ENCODE measurements at regions not wholly inside any gene's neighbourhood (a gene's known extent, or its start where the extent isn't known, plus 50 kb on each side); places are given as distances from the start of the nearest gene placed in this dataset.

DNA sequence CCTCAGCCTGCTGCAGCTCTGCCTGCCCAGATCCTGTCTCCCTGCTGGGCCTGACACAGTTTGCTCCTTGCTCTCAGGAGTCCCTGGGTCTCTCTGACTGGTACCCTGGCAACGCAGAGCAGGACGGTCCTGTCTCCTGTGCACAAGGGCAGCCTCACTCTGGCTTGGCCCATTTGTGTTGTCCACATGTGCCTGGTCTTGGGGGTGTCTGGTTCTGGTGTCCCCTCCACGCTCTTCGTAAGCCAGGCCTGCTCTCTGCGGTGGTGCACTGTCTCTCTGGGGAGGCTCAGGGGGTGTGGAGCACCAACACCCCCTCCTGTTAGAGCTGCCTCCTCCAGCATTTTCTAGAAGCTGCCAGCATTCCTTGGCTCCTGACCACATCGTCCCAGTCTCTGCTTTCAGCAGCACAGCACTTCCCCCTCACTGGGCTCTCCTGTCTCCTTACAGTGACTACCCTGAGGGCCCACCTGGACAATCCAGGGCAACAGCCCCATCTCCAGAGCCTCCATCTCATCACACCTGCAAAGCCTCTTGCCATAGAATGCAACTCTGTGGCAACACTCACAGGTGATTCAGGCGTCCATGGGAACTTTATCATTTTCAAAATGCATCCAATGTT is 235.6 kb upstream of the HS6ST1 start:
- intact Hi-C loops (cut with DNase I): no loop called here

DNA sequence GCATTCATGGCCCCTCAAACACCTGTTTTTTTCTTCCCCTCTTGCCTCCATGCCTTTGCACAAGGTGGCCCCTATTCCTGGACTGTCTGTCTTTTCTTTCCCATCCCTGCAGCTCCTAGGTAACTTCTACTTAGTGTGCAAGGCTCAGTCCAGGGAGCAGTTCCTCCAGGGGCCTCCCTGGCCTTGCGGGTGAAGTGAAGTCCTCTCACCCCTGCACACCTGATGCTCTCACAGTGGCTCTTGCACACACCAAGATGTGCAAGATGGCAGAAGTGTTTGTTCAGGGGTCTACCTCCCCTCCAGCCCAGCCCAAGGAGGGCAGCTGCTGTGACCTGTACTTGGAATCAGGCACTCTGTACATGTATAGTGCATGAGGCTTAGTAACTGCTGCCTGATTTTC is 236.8 kb upstream of the HS6ST1 start:
- intact Hi-C loops (cut with DNase I): no loop called here
- no peak for DNase-seq (ENCODE audit: low spot score)

More for the DNA sequence above, 235.6 kb upstream of the HS6ST1 start:
- no peak for DNase-seq (ENCODE audit: low spot score)

DNA sequence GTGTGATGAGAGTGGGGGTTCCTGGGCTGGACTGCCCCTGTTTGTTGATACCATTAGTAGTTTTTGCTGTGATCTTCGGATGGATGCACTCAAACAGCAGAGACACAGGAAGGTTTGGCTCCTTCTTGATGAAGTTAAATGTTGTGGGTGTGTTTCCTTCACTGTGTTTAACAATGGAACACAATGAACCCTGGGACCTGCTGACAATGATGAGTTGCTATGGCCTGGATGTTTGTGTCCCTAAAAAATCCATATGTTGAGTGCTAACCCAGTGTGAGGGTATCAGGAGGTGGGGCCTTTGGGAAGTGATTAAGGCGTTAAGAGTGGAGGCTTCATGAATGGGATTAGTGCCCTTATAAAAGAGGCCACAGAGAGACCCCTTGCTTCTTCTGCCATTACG is 237.4 kb upstream of the HS6ST1 start:
- no peak for DNase-seq (ENCODE audit: low spot score)
- intact Hi-C loops (cut with DNase I): no loop called here

- intact Hi-C loops (cut with DNase I): no loop called here
- DNase-seq (ENCODE audit: low spot score): no peak
These were observed 238.0 kb upstream of the HS6ST1 start for GRCh38 chr2:128556633-128557032.

DNA sequence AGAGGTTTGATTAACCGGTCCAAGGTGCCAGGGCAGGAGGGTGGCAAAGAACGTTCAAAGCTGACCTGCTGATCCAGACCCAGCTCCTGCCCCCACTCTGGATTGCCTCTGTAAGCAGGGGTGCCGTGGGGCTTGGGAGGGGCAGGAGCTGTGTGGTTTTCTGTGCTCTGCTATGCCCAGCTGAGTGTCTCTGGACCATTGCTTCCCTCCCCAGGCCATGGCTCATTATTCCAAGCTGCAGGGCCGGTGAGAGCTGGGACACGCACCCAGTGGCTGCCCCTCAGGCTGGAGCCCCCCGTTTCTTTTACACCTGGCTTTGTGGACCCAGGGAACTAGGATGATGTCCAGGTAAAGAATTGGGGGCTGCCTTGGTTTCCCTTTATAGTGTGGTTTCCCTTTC is 238.4 kb upstream of the HS6ST1 start:
- intact Hi-C loops (cut with DNase I): no loop called here
- no peak for DNase-seq (ENCODE audit: low spot score)

DNA sequence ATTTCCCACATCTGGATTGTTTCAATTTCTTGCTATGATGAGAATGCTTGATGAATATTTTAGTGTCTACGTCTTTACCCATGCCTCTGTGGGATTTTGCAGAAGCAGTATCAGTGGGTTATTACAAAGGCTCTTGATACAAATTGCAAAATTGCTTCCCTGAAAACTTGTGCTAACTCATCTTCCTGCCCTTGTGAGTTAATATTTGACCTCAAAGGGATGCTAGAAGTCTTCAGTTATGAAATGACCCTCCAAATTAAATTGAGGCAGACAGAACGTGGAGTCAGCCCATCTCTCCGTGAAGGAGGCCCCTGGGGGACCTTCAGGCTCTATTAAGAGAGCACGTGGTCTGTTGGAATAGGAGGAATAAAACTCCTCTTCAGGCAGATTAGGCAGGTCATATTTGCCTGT is 239.2 kb upstream of the HS6ST1 start:
- intact Hi-C loops (cut with DNase I): no loop called here

GRCh38 chr2:128558441-128558840 is 239.8 kb upstream of the HS6ST1 start:
- no peak for DNase-seq (ENCODE audit: low spot score)
- intact Hi-C loops (cut with DNase I): no loop called here

More for the DNA sequence above, 239.2 kb upstream of the HS6ST1 start:
- DNase-seq (ENCODE audit: low spot score): no peak

GRCh38 chr2:128558895-128559532 is 240.3 kb upstream of the HS6ST1 start:
- peak; percentile 24 for DNase-seq (ENCODE audit: low spot score)
- intact Hi-C loops (cut with DNase I): no loop called here

- intact Hi-C loops (cut with DNase I): no loop called here
- DNase-seq (ENCODE audit: low spot score): peak; percentile 56
These were observed 241.2 kb upstream of the HS6ST1 start for GRCh38 chr2:128559533-128560515.

- intact Hi-C loops (cut with DNase I): no loop called here
- peak; percentile 10 for DNase-seq (ENCODE audit: low spot score)
These were observed 242.1 kb upstream of the HS6ST1 start for GRCh38 chr2:128560718-128561117.

- intact Hi-C loops (cut with DNase I): no loop called here
- DNase-seq (ENCODE audit: low spot score): no peak
These were observed 244.0 kb upstream of the HS6ST1 start for GRCh38 chr2:128562471-128563347.

- DNase-seq (ENCODE audit: low spot score): peak; percentile 80
- intact Hi-C loops (cut with DNase I): no loop called here
These were observed 244.7 kb upstream of the HS6ST1 start for GRCh38 chr2:128563348-128563687.

GRCh38 chr2:128564131-128564530 is 245.5 kb upstream of the HS6ST1 start:
- no peak for DNase-seq (ENCODE audit: low spot score)
- intact Hi-C loops (cut with DNase I): no loop called here

DNA sequence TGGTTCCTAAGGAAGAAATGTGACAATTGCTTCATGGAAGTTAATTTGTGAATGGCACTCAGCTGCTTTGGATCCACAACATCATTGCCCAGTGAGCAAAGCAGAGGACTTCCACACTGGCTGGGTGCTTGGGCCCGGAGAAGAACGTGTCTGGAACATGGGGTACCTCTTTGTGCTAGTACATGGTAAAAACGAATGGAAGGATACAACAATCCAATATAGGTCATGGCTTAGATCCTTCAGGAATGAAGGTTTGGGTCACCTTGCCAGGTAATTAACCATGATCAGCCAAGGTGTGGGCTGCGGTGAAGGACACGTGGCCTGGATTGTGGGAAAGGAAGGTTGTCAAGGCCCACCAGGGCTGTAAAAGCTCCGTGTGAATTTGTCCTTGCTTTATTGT is 245.9 kb upstream of the HS6ST1 start:
- intact Hi-C loops (cut with DNase I): no loop called here
- DNase-seq (ENCODE audit: low spot score): no peak

DNA sequence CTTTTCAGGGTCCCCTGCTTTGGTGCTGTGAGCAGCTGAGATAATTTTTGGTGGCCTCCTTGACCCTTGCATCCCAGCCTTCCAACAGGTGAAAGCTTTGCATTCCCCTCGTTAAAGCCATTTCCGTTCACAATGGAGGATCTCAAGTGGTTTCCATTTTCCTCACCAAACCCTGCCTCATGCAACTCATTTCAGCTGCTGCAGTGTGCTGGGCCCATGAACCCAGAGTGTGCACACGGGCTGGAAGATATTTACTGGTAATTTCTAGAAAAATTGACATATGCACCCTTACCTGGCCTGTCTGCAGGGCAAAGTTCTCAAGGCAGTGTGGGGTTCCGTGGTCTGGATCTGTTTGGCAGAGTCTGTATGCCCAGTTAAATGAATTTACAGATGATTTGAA is 246.8 kb upstream of the HS6ST1 start:
- intact Hi-C loops (cut with DNase I): no loop called here

GRCh38 chr2:128566671-128567070 is 248.0 kb upstream of the HS6ST1 start:
- intact Hi-C loops (cut with DNase I): no loop called here
- DNase-seq (ENCODE audit: low spot score): no peak

More for the DNA sequence above, 246.8 kb upstream of the HS6ST1 start:
- no peak for DNase-seq (ENCODE audit: low spot score)

GRCh38 chr2:128568106-128568505 is 249.4 kb upstream of the HS6ST1 start:
- DNase-seq (ENCODE audit: low spot score): no peak
- intact Hi-C loops (cut with DNase I): no loop called here

DNA sequence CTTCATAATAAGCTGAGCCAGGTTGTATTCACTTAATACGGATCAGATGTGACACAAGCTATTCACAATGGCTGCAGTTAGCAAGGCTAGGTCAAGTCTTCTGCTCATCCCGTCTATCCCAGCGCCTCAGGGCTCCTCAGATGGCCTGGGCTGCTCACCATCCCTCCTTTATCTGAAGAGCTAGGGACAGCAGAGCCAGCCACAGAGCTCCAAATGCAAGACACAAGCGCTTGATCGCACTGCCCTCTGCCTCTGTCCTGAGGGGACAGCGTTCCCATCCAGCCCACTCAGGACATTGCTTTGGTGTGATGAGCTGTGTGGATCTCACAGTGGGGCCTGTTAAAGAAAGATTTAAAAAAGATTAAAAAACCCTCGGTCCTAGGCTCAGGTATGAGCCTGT is 254.4 kb upstream of the HS6ST1 start:
- intact Hi-C loops (cut with DNase I): no loop called here
- DNase-seq (ENCODE audit: low spot score): peak; percentile 29

- intact Hi-C loops (cut with DNase I): no loop called here
- peak; percentile 49 for DNase-seq (ENCODE audit: low spot score)
These were observed 254.9 kb upstream of the HS6ST1 start for GRCh38 chr2:128573531-128573930.
